Activated naive CD4-positive, alpha-beta T cell treated with anti-CD3 and anti-CD28 coated beads, Interleukin-2, amount 50 U/mL, for 16 hours (primary cell): ENCODE measurements at regions not wholly inside any gene's neighbourhood (a gene's known extent, or its start where the extent isn't known, plus 50 kb on each side); places are given as distances from the start of the nearest gene placed in this dataset.

Experiments used
- DNase-seq: peaks from one replicate; pipeline ENCODE4 v3.0.0-alpha.2; 2020

DNA sequence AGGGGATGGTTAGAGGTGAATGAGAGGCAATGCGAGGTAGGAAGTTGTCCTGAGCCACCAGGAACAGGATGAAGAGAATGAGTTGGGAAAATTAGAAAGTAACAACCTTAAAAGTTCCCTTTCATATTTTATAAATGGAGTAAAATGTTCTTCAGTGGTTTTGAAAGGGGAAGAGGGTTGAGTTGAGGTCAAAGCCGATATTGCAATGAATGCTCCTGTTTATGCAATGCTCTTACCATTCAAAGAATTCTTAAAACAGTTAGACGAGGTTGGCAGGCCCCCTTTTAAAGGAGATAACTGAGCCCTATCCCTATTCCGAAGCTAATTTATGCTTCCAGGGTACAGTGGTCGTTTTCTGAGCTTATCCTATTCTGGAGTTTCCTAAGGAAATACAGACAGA is 2110.3 kb upstream of the CELF4 start:
- DNase-seq, result no peak

DNA sequence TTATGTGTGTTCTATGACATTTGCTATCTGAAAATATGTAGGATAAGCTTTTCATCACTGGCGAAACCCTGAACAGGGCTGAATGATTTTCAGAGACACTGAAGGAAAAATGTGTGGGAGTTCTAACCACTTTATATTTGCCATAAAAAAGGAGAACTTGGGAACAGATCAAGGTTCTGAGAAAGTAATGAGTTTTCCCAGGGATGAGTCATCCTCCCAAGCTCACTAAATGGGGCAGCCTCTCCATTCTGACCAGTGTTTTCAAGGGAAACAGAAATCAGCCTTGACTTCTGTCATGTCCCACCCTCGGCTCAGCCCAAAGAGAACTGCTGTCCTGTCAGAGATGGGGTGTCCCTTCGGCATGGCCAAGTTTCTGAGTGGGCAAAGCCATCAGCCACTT is 2109.8 kb upstream of the CELF4 start:
- no peak for DNase-seq

DNA sequence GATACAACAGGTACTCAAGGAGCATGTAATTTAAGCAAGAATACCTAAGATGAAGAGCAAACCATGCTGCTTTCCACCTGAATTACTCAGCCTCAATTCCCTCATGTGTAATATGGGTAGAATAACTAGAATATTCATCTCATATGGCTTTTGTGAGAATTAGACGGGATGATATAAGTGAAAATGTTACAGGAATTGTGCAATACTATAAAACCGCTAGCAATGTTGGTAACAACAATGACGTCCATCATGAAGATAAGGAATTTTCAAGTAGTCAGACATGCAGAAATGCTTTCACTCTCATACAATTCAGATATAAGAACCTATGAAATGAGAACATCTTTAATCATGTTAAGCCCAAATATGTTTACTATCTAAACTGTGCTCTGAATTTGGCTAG is 2106.6 kb upstream of the CELF4 start:
- DNase-seq, result no peak

DNA sequence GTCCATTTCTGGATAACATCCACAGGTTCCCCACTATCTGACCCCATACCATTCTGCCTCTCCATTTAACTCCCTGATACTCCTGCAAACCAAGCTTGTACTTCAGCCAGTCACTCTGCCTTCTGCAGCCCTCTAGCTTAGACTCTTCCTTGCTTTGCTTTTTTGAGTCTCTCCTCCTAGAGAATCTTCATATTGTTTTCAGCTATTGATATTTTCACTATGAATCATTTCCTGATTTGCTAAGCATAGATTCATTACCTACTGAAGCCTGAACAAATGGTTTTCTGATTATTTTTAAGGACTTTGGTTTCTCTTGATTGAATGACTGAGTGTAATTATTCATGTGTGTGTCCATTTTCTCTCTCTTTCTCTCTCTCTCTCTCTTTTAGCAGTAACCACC is 2102.3 kb upstream of the CELF4 start:
- no peak for DNase-seq

DNA sequence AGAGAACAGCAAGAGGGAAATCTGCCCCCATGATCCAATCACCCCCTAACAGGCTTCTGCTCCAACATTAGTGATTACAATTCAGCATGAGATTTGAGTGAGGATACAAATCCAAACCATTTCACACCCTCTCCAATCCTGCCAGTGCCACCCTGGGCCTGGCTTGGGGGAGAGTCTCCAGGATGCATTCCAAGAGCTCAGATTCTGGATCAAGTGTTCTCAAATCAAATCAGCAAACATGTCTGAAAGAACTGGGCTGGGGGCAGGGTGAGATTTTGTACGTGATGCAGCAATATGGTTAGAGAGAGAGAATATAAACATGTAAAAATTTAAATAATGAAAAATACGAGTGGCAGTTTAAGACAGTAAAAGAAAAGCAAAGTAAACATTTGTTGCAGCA is 2100.9 kb upstream of the CELF4 start:
- DNase-seq, result no peak

DNA sequence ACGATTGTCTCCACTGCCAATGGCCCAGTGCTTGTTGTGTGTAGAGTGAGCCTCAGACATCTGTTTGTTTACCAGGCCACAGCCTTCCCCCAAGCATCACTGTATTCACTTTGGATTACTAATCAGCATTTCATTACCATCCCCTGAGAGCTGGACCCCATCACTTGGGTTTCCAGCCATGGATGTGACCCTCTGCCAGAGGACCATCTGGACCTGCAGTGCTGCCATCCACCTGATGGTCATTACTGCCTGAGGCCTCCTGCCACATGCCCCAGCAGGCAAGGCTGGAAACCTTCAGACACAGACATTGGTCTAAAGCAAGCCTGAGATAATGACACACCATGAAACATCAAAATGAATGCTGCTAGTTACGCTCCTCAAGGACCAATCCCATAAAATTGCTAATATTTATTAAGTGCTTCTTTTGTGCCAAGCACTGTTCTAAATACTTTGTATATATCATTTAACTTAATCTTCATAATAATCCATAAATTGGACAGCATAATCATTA is 2096.3 kb upstream of the CELF4 start:
- no peak for DNase-seq

DNA sequence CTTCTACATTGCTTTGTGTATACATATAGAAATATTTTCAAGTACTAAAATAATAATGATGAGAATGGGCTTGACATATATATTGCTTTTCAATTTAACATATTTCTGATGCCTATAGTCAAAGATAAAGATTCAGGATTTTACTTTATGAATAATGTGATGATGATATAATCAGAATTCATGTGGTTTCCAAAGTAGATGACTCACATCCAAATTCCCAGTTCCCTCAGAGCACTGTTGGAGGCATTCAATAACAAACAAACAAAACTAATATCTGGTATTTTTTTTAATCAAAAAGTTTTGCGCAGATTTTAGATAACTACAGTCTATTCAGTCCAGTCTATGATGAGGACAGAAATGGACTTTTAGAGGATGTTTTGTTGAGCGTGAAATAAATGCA is 2094.5 kb upstream of the CELF4 start:
- DNase-seq, result no peak

DNA sequence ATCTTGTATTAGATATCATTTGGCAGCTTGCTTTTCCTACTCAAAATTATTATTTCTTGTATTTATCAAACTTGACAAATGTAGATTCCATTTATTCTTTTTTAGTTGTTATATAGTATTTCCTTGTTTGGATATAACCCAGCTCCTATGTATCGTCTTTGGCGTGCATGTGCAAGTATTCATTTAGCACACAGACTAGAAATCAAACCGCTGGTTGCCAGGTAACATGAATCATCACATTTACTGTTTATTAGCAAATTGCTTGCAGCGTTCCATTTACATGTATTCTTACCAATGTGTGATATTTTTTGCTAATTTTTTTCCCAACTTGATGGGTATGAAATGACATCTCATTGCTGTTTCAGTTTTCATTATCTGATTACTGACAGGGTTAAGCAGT is 2089.7 kb upstream of the CELF4 start:
- no peak for DNase-seq

DNA sequence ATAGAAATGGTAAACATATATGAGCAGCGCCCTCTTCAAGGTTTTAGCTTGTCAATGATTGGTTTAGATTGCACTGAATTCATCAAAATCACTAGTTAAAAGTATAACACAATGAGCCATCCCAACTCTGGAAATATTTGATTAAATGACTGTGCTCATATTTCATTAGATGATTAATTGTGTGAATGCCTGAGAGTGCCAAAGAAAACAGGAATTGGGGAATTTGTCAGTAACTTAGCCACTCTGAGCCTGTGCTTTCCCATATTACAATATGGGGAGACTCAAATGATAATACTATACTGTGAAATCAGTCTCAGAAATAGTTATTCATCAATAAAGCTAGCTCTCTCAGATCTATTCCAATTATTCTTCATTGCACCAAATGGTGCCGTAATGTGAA is 2087.6 kb upstream of the CELF4 start:
- no peak for DNase-seq

DNA sequence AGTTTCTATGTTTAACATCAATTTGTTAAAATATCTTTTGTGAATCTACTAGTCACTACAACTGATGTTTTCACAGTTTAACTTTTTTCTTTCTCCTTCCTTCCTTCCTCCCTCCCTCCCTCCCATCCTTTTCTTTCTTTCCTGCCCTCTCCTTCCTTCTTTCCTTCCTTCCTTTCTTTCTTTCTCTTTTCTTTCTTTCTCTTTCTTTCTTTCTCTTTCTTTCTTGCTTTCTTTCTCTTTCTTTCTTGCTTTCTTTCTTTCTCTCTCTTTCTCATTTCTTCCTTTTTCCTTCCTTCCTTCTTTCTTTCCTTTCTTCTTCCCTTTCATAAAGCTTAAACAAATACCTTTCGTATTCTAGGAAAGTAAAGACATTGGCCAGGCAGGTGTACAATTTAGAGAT is 2083.0 kb upstream of the CELF4 start:
- DNase-seq, result no peak

DNA sequence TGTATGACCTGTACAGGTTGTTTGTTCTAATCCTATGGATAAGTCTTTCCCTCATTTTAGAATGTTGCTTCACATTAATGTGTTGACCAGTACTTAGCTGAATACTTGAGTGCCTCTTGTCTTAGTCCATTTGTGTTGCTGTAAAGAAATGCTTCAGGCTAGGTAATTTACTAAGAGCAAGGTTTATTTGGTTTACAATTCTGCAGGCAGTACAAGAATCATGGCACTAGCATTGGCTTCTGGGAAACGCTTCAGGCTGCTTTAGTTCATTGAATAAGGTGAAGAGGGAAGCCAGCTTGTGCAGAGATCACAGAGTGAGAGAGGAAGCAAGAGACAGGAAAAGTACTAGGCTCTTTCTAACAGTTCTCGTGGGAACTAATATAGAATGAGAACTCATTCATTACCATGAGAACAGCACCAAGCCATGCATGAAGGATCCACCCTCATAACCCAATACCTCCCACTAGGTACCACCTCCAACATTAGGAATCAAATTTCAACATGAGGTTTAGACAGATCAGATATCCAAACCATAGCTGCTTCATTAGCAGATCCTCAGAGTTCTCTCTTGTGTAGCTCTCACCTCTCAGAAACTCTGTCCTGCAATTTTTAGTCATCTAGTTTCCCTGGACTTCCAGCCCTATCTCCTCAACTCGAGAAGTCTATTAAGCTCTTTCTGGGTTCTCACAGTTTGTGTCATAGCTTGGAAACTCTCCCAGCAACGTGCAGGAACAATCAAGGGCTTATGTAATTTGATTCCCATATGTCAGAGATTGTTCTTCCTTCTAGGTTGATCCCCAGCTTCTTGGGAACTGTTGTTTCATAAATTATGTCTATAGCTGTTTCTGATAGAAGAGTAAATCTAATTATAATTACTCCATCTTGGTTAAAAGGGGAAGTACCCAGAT is 2082.3 kb upstream of the CELF4 start:
- no peak for DNase-seq

DNA sequence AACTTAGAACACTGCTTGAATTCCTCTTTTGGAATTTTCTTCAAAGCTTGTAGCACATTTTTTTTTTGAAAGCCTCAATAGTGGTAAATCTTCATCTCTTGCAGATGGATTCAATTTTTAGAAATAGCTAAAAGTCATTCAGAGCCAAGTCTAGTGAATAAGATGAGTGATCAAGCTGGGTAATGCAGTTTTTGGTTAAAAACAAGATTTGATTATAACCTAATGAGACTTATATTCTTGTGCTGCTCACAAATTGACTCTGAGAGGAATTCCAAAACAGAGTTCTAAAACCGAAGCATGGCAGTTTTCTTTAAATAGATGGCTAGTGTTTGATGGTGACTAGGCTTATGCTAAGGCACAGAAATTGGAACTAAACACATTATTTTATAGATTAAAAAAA is 2072.6 kb upstream of the CELF4 start:
- DNase-seq, result no peak

DNA sequence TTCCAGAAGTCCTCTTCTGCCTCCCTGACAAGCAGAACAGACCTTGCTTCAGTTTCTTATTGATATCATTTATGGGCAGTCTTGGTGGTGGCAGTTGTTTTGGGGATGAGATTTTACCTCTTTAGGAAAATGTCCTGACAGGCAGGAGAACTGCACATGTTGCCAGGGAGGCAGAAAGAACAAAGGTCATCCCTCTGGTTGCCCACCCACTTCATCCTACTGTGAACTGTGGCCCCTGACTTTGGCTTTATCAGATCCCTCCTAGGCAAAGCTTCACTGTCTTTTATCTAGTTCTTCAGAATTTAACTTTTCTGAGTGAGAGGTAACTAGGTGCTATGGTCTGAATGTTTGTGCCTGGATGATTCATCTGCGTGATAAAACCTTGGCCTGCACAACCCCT is 2071.3 kb upstream of the CELF4 start:
- no peak for DNase-seq

DNA sequence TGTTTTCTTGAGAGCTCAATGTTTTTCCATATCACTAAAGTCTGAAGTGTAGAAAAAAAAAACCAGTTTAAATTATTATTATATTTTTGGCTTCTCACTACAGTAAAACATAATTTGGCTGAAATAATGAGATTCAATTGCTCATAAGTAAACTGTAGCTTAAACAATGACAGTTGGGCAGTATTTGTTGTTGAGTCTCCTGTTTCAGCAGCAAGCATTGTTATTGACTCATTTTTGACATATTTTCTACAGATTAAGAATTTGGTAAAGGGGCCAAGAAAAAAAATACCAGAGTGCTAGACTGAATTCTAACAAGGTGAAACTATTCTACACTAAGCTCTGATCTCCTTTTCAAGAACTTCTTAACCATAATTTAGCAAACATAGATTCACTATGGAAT is 2070.4 kb upstream of the CELF4 start:
- no peak for DNase-seq

DNA sequence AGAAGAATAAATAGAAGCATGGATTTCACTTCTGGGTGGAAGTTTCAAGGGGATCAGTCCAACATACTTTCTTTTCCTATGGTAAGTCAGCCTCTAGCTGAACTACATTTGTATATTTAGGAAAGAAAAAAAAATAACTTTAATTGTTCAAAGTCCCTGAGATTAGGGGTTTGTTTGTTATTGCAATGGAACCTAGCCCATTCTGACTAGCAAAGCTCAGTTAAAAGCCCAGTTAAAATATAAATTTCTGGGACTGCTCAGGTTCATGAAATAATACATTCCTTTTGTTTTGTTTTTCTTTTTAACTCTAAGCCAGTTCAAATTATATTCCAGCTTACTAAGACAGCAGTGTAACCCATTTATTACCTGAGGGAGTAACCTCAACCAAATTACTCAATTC is 2069.6 kb upstream of the CELF4 start:
- no peak for DNase-seq

DNA sequence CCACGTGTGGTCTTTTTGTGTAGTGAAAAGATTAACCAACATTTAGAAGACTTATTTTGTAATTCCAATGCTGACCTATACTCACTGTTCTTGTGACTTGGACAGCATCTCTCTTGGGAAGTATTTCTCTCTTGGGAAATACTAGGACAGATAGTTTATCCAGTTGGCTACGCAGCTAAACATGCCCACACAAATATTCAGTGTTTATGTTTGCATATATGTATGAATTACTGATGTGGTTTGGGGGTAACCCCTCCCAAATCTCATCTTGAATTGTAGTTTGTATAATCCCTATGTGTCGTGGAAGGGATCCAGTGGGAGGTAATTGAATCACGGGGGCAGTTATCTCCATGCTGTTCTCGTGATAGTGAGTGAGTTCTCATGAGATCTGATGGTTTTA is 2062.3 kb upstream of the CELF4 start:
- no peak for DNase-seq

DNA sequence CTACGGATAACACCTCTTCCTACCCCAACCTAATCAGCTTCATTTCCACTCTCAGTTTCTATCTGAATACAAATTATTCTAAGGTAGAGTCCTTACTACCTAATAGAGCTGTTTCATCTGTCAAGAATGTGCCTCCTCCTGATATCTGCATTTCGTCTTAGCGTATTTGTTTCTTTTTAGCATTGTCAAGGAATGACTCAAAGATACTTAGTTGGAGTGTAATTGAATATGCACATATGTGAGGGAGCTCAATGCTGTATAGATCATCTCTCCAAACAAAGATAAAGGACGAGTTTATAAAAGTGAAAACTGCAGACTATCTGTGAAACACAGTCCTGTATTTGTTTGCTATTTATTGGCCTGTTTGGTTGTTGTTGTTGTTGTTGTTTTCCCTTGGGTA is 2059.4 kb upstream of the CELF4 start:
- no peak for DNase-seq

DNA sequence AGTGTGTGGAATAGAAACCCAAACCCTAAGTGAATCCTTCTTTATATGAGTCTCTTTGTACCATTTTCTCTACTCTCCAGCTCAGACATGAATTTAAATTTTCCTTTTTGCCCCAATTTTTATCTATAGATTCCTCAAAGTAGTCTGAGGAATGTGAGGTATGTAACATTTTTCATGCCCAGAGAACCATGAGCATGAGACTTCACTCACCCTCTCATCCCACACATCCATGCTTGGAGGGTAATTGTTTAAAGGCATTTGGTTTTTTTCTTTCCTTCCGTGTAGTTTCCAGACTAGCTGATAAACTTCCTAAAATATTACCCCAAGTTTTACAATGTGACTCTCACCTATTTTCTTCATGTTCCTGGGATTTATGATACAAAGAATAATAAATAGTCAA is 2056.8 kb upstream of the CELF4 start:
- no peak for DNase-seq

DNA sequence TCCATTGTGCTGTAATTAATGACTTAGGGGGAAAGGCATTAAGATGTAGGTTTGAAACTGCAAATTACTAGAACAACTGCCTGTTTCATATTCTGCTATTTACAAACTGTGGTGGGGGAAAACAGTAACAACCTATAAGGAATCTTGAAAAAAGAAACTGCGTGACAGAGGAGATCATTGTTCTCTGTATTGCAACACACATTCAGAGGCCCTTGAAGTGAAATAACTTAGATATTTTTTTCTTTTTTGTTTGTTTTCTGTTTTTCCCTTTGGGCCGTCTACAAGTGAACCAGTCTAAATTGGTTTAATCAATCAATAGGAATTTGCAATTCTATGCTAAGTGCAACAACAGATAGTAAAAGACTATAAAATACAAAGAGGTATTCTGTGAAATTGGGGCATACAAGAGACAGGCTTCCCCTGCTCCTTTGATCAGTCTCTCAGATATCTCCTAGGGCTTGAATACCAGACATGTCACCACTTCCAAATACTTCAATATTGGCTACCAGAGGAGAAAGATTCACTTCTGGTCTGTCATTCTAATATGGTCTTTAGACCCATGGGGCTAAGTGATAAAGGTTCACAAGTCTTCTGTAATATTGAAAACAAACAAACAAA is 2055.1 kb upstream of the CELF4 start:
- no peak for DNase-seq

DNA sequence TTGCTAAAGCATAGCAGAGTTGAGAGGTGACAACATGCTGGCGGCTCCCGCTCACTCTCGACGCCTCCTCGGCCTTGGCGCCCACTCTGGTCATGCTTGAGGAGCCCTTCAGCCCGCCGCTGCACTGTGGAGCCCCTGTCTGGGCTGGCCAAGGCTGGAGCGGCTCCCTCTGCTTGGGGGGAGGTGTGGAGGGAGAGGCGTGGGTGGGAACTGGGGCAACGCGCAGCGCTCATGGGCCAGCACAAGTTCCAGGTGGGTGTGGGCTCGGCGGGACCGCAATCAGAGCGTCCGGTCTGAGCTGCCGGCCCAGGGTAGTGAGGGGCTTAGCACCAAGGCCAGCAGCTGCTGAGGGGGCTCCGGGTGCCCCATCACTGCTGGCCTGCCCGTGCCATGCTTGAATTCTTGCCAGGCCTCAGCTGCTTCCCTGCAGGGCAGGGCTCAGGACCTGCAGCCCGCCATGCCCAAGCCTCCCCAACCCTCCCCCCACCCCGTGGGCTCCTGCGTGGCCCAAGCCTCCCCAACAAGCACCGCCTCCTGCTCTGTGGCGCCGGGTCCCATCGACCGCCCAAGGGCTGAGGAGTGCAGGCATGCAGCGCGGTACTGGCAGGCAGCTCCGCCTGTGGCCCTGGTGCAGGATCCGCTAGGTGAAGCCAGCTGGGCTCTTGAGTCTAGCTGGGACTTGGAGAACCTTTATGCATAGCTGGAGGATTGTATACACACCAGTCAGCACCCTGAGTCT is 2052.8 kb upstream of the CELF4 start:
- DNase-seq, result no peak

DNA sequence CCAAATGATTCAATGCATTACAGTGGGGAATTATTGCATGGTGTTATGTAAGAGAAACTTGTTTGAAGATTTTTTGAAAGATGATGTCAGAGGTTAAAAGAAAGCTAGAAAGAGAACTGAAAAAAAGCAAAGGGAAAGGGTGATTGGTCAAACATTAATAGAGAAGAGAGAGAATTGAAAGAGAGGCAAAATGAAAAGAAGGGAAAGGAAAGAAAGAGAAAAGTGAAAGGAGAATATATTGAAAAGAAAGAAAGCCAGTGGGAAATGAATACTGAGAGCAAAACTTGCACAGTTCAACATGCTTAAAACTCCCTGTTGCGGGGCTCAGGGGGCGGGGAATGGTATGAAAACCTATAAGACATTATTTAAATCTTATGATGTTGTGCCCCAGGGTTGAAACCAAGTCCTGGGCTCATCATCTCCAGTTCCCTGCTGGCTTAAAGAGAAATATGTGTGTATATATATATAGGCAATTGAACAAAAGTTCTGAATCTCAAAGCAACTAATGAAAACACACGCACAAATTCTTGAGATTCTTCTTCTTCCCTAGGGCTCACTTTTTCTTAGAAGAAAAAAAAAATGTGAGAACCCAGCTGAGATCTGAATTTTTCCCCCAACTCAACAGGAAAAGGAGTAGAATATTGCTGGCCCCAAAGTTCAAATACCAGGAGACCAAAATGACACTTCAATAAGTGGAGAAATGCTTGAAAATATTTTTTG is 2045.9 kb upstream of the CELF4 start:
- no peak for DNase-seq

DNA sequence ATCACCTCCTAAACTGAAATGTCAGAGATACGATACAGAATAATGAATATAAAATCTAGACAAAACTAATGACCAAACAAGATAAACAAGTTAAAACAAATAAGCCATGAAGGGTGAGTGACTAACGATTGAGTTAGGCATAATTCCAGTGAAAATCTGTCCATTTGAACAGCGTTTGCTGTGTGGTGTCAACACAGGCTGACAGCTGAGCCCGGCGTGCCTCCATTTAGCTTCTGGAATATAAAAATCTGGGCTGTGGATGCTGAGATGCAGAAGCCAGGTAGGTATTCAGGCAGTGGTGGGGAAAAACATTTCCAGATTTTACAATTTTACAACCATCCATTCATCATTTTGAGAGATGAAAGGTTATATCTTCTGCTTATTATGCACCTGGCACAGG is 2041.4 kb upstream of the CELF4 start:
- DNase-seq, result no peak

DNA sequence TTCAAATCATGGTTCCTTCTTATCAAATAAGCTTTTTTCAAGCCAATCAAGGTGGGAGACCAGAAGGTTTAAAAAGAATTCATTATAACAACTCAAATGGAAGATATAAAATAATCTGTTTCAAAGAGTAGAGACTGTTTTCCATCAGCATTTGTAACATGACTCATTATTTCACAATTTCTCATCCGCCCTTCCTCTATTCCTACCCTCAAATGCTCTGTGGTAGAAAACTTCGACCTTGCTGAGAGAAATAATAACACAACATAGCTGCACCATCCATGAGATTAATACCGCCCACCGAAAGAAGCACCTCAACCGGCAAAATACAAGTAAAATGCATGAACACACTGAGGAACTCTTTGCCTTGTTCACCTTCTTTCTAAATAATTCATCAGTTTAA is 2039.2 kb upstream of the CELF4 start:
- DNase-seq, result no peak
